ENCODE measurements at regions not wholly inside any gene's neighbourhood (a gene's known extent, or its start where the extent isn't known, plus 50 kb on each side); places are given as distances from the start of the nearest gene placed in this dataset.

DNA sequence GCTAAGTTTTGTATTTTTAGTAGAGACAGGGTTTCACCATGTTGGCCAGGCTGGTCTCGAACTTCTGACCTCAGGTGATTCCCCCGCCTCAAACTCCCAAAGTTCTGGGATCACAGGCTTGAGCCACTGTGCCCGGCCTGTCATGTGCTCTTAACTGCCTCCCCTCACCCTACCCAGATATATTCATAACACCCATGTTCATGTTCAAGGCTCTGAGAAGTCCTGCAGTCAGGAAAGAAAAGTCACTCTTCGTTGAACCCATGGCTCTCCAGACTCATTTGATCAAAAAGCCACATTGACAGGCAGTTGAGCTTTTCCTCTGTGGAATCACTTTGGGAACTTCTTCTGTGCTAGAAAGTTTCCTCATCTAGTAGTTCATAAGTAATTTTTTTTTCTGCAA lies 545.5 kb upstream of the TBX3 start:
- 89 to 91% methylated on average over 4 of the region's 4 CpGs for WGBS, 2 donors
- H3K9me3 ChIP-seq (ENCODE audit: control insufficient read depth in 4 of 4, insufficient read depth in 3 of 4, low read length in 3 of 4), result no peaks in the 10 kb centered on the region
- no peaks in the 10 kb centered on the region for H3K27me3 ChIP-seq (ENCODE audit: control insufficient read depth in 3 of 3, insufficient read depth in 3 of 3, low read length in 2 of 3)
- TF ChIP-seq, protein P1, sequence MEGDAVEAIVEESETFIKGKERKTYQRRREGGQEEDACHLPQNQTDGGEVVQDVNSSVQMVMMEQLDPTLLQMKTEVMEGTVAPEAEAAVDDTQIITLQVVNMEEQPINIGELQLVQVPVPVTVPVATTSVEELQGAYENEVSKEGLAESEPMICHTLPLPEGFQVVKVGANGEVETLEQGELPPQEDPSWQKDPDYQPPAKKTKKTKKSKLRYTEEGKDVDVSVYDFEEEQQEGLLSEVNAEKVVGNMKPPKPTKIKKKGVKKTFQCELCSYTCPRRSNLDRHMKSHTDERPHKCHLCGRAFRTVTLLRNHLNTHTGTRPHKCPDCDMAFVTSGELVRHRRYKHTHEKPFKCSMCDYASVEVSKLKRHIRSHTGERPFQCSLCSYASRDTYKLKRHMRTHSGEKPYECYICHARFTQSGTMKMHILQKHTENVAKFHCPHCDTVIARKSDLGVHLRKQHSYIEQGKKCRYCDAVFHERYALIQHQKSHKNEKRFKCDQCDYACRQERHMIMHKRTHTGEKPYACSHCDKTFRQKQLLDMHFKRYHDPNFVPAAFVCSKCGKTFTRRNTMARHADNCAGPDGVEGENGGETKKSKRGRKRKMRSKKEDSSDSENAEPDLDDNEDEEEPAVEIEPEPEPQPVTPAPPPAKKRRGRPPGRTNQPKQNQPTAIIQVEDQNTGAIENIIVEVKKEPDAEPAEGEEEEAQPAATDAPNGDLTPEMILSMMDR (IDR thresholded peaks at IDR 0.05; ENCODE audit: control extremely low read depth, extremely low read depth), result no peak
- H3K27ac ChIP-seq (ENCODE audit: low read depth in 1 of 2, low read length in 1 of 2), result no peak overlapping the region
- DNase-seq (no peak), ATAC-seq (ENCODE audit: insufficient read depth, low FRiP score) (no peak)
- H3K36me3 ChIP-seq (ENCODE audit: control insufficient read depth in 4 of 4, insufficient read depth in 4 of 4, low read length in 4 of 4), result no peaks in the 10 kb centered on the region
- H3K4me1 ChIP-seq (ENCODE audit: control insufficient read depth in 5 of 5, insufficient read depth in 5 of 5, low read length in 5 of 5), result peaks cover 0 to 8% (median 5%) of the 10 kb centered on the region in 5 donors
- H3K4me3 ChIP-seq, result no peak overlapping the region
- no peak overlapping the region for H3K9ac ChIP-seq (ENCODE audit: insufficient read depth in 1 of 2, low read length in 2 of 2)

DNA sequence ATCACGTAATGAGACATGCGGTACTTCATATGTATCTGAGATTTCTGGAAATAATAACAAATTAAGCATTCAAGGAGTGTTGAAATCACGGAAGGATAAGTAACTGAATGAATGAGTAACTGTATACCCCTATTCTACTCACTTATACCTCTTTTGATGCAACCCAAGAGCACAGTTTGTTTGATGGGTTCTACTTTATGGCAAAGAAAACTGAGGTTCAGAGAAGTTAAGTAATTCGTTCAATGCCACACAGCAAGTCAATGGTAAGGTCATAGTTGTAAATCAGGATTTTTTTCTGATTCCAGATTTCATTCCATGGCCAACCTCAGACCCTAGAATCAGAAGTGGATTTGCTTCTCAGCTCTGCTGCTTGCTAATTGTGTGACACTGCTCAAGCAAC lies 544.5 kb upstream of the TBX3 start:
- Histone ChIP-seq H3K4me1 (ENCODE audit: control insufficient read depth in 5 of 5, insufficient read depth in 5 of 5, low read length in 5 of 5) (peaks cover 0 to 8% (median 3%) of the 10 kb centered on the region in 5 donors), H3K27ac (ENCODE audit: low read depth in 1 of 2, low read length in 1 of 2) (no peak overlapping the region), H3K36me3 (ENCODE audit: control insufficient read depth in 4 of 4, insufficient read depth in 4 of 4, low read length in 4 of 4) (no peaks in the 10 kb centered on the region), H3K9me3 (ENCODE audit: control insufficient read depth in 4 of 4, insufficient read depth in 3 of 4, low read length in 3 of 4) (no peaks in the 10 kb centered on the region), H3K9ac (ENCODE audit: insufficient read depth in 1 of 2, low read length in 2 of 2) (no peak overlapping the region), H3K27me3 (ENCODE audit: control insufficient read depth in 3 of 3, insufficient read depth in 3 of 3, low read length in 2 of 3) (no peaks in the 10 kb centered on the region), H3K4me3 (no peak overlapping the region)
- DNase-seq (no peak), ATAC-seq (ENCODE audit: insufficient read depth, low FRiP score) (no peak)
- WGBS, 2 donors, result 93 to 97% methylated on average over 4 of the region's 4 CpGs
- TF ChIP-seq, protein P1 (IDR thresholded peaks at IDR 0.05; ENCODE audit: control extremely low read depth, extremely low read depth), result no peak

DNA sequence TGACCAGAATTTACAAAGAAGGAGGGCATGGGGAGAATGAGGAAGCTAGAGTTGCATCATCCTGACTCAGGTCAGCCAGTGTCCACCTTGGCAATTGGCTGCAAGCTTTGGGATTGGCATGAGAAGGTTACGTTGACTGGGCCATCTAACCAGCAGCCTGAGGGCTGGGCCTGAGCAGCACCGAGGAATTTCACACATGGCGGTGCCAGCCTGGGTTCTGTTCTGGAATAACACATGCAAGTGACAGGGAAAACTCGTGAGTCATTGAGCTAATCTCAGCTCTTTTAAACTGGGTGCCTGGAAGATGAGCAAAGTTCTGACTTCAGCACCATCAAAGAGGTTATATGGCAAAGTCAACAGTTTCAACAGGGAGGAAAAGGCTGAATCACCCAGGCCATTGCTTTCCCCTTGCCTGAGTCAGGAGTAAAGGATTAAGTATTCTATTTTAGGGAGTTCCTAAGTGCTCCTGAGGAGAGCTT lies 543.2 kb upstream of the TBX3 start:
- H3K9ac ChIP-seq (ENCODE audit: insufficient read depth in 1 of 2, low read length in 2 of 2), result no peak overlapping the region
- DNase-seq (no peak), ATAC-seq (ENCODE audit: insufficient read depth, low FRiP score) (peak; percentile 46)
- H3K27ac ChIP-seq (ENCODE audit: low read depth in 1 of 2, low read length in 1 of 2), result no peak overlapping the region
- H3K4me1 ChIP-seq (ENCODE audit: control insufficient read depth in 5 of 5, insufficient read depth in 5 of 5, low read length in 5 of 5), result peaks cover 0 to 8% (median 3%) of the 10 kb centered on the region in 5 donors
- no peaks in the 10 kb centered on the region for H3K27me3 ChIP-seq (ENCODE audit: control insufficient read depth in 3 of 3, insufficient read depth in 3 of 3, low read length in 2 of 3)
- H3K36me3 ChIP-seq (ENCODE audit: control insufficient read depth in 4 of 4, insufficient read depth in 4 of 4, low read length in 4 of 4), result no peaks in the 10 kb centered on the region
- no peaks in the 10 kb centered on the region for H3K9me3 ChIP-seq (ENCODE audit: control insufficient read depth in 4 of 4, insufficient read depth in 3 of 4, low read length in 3 of 4)
- TF ChIP-seq, protein P1 (IDR thresholded peaks at IDR 0.05; ENCODE audit: control extremely low read depth, extremely low read depth), result no peak
- 84 to 88% methylated on average over 4 of the region's 4 CpGs for WGBS, 2 donors
- H3K4me3 ChIP-seq, result no peak overlapping the region

DNA sequence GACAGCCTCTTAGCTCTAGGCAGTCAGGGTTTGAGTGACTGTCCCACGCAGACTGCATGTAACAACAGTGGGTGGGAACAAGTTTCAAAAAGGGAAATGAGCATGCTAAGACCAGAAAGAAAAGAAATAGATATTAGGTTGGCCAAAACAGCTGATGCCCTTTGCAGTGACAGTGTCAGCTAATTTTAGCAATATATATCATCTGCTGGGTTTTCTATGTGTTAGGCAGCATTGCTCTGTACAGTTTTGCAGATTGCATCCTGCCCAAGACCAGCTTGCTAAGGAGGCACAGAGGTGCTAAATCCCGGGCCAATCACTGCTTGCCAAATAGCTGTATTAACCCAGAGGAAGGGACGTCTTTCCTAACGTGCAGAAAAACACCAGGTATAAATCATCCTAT lies 541.9 kb upstream of the TBX3 start:
- Histone ChIP-seq H3K9me3 (ENCODE audit: control insufficient read depth in 4 of 4, insufficient read depth in 3 of 4, low read length in 3 of 4) (no peaks in the 10 kb centered on the region), H3K27me3 (ENCODE audit: control insufficient read depth in 3 of 3, insufficient read depth in 3 of 3, low read length in 2 of 3) (no peaks in the 10 kb centered on the region), H3K9ac (ENCODE audit: insufficient read depth in 1 of 2, low read length in 2 of 2) (no peak overlapping the region), H3K36me3 (ENCODE audit: control insufficient read depth in 4 of 4, insufficient read depth in 4 of 4, low read length in 4 of 4) (no peaks in the 10 kb centered on the region), H3K27ac (ENCODE audit: low read depth in 1 of 2, low read length in 1 of 2) (no peak overlapping the region), H3K4me3 (no peak overlapping the region), H3K4me1 (ENCODE audit: control insufficient read depth in 5 of 5, insufficient read depth in 5 of 5, low read length in 5 of 5) (peaks cover 0 to 8% (median 3%) of the 10 kb centered on the region in 5 donors)
- DNase-seq (no peak), ATAC-seq (ENCODE audit: insufficient read depth, low FRiP score) (no peak)
- 57 to 64% methylated on average over 4 of the region's 4 CpGs for WGBS, 2 donors
- TF ChIP-seq, protein P1 (IDR thresholded peaks at IDR 0.05; ENCODE audit: control extremely low read depth, extremely low read depth), result no peak
